ENCODE measurements at regions not wholly inside any gene's neighbourhood (a gene's known extent, or its start where the extent isn't known, plus 50 kb on each side); places are given as distances from the start of the nearest gene placed in this dataset.

- no peak overlapping the region for H3K4me3 ChIP-seq
- H3K27ac ChIP-seq, result no peak overlapping the region
- 78 to 84% methylated on average over 7 of the region's 7 CpGs for WGBS, 2 donors
- H3K36me3 ChIP-seq, result no peaks in the 10 kb centered on the region
- no peak for DNase-seq
- peaks cover 0 to 28% (median 8%) of the 10 kb centered on the region in 9 donors for H3K4me1 ChIP-seq
- intact Hi-C loops (cut with DNase I), result loop anchor here in 3 of 10 donors (5.0 to 10.0 kb wide), 5 partner anchors 72 to 362 kb away; partner anchors contain the start of gene FAM43A (in 1 of the 3)
- no peak for ATAC-seq
- H3K27me3 ChIP-seq, result no peaks in the 10 kb centered on the region
- no peak for TF ChIP-seq CTCF (IDR thresholded peaks at IDR 0.05)
- H3K9me3 ChIP-seq, result no peaks in the 10 kb centered on the region
These were observed 81.2 kb downstream of the FAM43A start for GRCh38 chr3:194766845-194767244.

- no peak for DNase-seq
- ATAC-seq, result no peak
- H3K27me3 ChIP-seq, result no peaks in the 10 kb centered on the region
- WGBS, 2 donors, result 91 to 92% methylated on average over 8 of the region's 8 CpGs
- no peak for TF ChIP-seq CTCF (IDR thresholded peaks at IDR 0.05)
- H3K36me3 ChIP-seq, result no peaks in the 10 kb centered on the region
- no peak overlapping the region for H3K4me3 ChIP-seq
- no peak overlapping the region for H3K27ac ChIP-seq
- no peaks in the 10 kb centered on the region for H3K9me3 ChIP-seq
- H3K4me1 ChIP-seq, result peaks cover 0 to 28% (median 9%) of the 10 kb centered on the region in 9 donors
- intact Hi-C loops (cut with DNase I), result loop anchor here in 4 of 10 donors (2.0 to 10.0 kb wide), 6 partner anchors 73 to 363 kb away; partner anchors contain the start of gene FAM43A (in 1 of the 4)
These were observed 81.9 kb downstream of the FAM43A start for GRCh38 chr3:194767446-194768207.

- WGBS, 2 donors, result 85 to 89% methylated on average over 10 of the region's 10 CpGs
- peak overlapping the region in 1 of 10 donors; percentile 52 for H3K27ac ChIP-seq
- peak in 1 of 8 donors; percentile 14 for ATAC-seq
- peaks cover 3 to 37% (median 18%) of the 10 kb centered on the region in 9 donors for H3K4me1 ChIP-seq
- no peak for DNase-seq
- H3K27me3 ChIP-seq, result no peaks in the 10 kb centered on the region
- no peaks in the 10 kb centered on the region for H3K36me3 ChIP-seq
- intact Hi-C loops (cut with DNase I), result loop anchor here in 4 of 10 donors (2.0 to 10.0 kb wide), 6 partner anchors 74 to 364 kb away; partner anchors contain the start of gene FAM43A (in 1 of the 4)
- peak overlapping the region in 5 of 10 donors; percentile 16 to 54 (median 20) for H3K4me3 ChIP-seq
- no peak for TF ChIP-seq CTCF (IDR thresholded peaks at IDR 0.05)
- H3K9me3 ChIP-seq, result no peaks in the 10 kb centered on the region
These were observed 82.9 kb downstream of the FAM43A start for GRCh38 chr3:194768586-194768985.

GRCh38 chr3:194769020-194769643 lies 83.4 kb downstream of the FAM43A start:
- Histone ChIP-seq H3K4me3 (peak overlapping the region; percentile 6 to 55 (median 46)), H3K4me1 (peaks cover 6 to 42% (median 22%) of the 10 kb centered on the region in 9 donors), H3K27ac (peak overlapping the region in 9 of 10 donors; percentile 11 to 82 (median 60)), H3K36me3 (no peaks in the 10 kb centered on the region), H3K9me3 (no peaks in the 10 kb centered on the region), H3K27me3 (no peaks in the 10 kb centered on the region)
- WGBS, 2 donors, result 1 to 3% methylated on average over 16 of the region's 16 CpGs
- intact Hi-C loops (cut with DNase I), result loop anchor here in 4 of 10 donors (2.0 to 10.0 kb wide), 6 partner anchors 74 to 364 kb away; partner anchors contain the start of gene FAM43A (in 1 of the 4)
- DNase-seq (peak; percentile 86 to 96), ATAC-seq (peak; percentile 98 to 99 (median 98))
- TF ChIP-seq CTCF (IDR thresholded peaks at IDR 0.05), result no peak

All from heart right ventricle (tissue), 16 donors.